Kidney (tissue), 13 donors: ENCODE measurements at regions not wholly inside any gene's neighbourhood (a gene's known extent, or its start where the extent isn't known, plus 50 kb on each side); places are given as distances from the start of the nearest gene placed in this dataset.

Experiments
- DNase-seq, 5 donors: peaks; one replicate each; pipeline ENCODE4 v3.0.0-alpha.2; 2013 to 2020
- FAIRE-seq: peaks from 2 replicates; lab custom pipeline; 2012; peaks lifted over from hg19 to GRCh38; lab: Jason Lieb, UNC
- H3K27ac ChIP-seq, 2 donors: one replicate each; pipeline ENCODE4 v1.7.0; 2013; ENCODE audit warnings: low read depth in 2 of 2, low read length in 2 of 2, inconsistent platforms in 1 of 2
- H3K27me3 ChIP-seq: one replicate; pipeline ENCODE4 v1.7.1; 2013; ENCODE audit warnings: low read length, inconsistent platforms; ENCODE audit not compliant: control insufficient read depth, insufficient read depth
- H3K36me3 ChIP-seq, 3 donors: one replicate each; pipeline versions ENCODE4 v1.7.0 to v1.7.1; 2013; ENCODE audit warnings: low read length in 3 of 3, control low read depth in 1 of 3, inconsistent platforms in 1 of 3; ENCODE audit not compliant: insufficient read depth in 3 of 3, control insufficient read depth in 2 of 3
- H3K4me1 ChIP-seq, 3 donors: one replicate each; pipeline versions ENCODE4 v1.7.0 to v1.7.1; 2013; ENCODE audit warnings: low read length in 3 of 3, inconsistent platforms in 1 of 3, low read depth in 1 of 3; ENCODE audit not compliant: control insufficient read depth in 2 of 3, insufficient read depth in 2 of 3
- H3K4me3 ChIP-seq, 3 donors: one replicate each; pipeline versions ENCODE4 v1.7.0 to v1.8.1; 2013; ENCODE audit warnings: low read length in 3 of 3, control low read depth in 1 of 3, inconsistent platforms in 1 of 3
- H3K9ac ChIP-seq, 3 donors: one replicate each; pipeline versions ENCODE4 v1.7.0 to v1.7.1; 2013; ENCODE audit warnings: low read length in 3 of 3, control low read depth in 1 of 3, inconsistent platforms in 1 of 3
- H3K9me3 ChIP-seq, 3 donors: one replicate each; pipeline versions ENCODE4 v1.7.0 to v1.7.1; 2013; ENCODE audit warnings: low read length in 3 of 3, control low read depth in 1 of 3, inconsistent platforms in 1 of 3; ENCODE audit not compliant: control insufficient read depth in 2 of 3, insufficient read depth in 1 of 3
- intact Hi-C: fragments of 100-400 bp; cut with DNase I; formaldehyde crosslinking; loops from one replicate; pipeline ENCODE4 v1.11.1; 2022
- TF ChIP-seq, protein P1 (sequence below): IDR thresholded peaks from 3 replicates; pipeline ENCODE4 v1.5.1; 2012; ENCODE audit warnings: mild to moderate bottlenecking, moderate library complexity, borderline replicate concordance; ENCODE audit not compliant: insufficient read depth; ENCODE audit errors: extremely low read depth
- donor health status: control.
- donor health status: control.
- donor health status: control.
- donor health status: control.
- donor health status: control.
- donor health status: DM: yes; HTN: yes; CAD: no.
- donor health status: Normal renal cell carcinoma (clear cell type).

DNA sequence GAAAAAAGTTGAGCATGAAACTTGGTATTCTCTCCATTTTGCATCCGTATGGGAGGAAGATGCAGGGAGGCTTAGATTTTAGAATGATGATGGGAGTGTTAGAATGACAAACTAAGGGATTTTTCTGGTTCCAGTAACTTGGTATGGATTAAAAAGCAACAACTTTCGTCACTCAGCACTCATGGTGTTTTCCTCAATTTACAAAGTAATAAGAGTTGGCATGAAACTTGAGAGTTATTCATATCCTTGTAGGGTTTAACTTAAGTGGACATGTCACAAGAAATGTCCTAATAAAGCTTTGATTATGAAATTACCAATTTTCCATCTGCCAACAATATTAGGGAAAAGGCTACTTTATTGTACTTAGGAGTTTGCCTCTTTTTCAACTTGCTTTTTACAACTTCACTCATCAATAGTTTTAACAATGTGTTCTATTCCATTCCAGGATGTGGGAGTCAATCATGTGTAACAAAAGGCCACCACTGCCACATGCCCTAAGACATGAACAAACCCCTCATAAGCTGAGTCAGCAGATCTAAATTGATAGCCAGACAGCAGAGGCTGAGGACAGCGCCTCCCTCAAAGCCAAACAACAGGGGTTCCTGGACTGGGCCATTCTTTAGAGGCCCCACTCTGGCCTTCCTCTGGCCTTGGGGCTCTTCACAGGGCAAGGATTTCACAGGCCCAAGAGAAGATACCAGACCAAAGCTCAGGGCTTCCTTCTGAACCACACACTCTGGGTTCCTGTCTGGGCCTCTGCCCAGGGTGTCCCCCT lies 265.8 kb downstream of the TNS1 start:
- peak in 2 of 5 donors; percentile 38 to 39 for DNase-seq

DNA sequence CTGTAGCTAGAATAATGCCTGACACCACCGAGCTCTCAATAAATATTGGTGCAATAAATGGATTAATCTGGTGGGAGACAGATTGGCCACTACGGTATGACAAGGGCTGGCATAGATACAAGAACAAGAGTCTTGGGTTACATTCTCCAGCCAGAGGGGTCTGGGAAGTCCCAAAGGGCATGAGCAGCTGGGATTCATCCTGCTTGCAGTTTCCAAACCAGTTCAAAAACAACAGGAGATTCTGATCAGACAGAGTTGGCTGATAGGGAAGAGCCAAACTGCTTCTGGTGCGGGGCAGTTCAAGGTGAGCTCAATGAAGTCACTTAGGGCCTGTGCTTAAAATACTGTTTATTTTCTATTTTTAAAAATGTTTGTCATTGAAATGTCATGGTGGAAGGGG lies 266.9 kb downstream of the TNS1 start:
- no peak overlapping the region for H3K27ac ChIP-seq
- intact Hi-C loops, result no loop called here
- H3K9ac ChIP-seq, result no peak overlapping the region
- H3K4me1 ChIP-seq, result peaks cover 0 to 11% (median 0%) of the 10 kb centered on the region in 3 donors
- DNase-seq, result peak in 1 of 5 donors; percentile 48
- H3K36me3 ChIP-seq, result peaks cover 0 to 7% (median 5%) of the 10 kb centered on the region in 3 donors
- H3K27me3 ChIP-seq, result no peaks in the 10 kb centered on the region
- TF ChIP-seq, protein P1, sequence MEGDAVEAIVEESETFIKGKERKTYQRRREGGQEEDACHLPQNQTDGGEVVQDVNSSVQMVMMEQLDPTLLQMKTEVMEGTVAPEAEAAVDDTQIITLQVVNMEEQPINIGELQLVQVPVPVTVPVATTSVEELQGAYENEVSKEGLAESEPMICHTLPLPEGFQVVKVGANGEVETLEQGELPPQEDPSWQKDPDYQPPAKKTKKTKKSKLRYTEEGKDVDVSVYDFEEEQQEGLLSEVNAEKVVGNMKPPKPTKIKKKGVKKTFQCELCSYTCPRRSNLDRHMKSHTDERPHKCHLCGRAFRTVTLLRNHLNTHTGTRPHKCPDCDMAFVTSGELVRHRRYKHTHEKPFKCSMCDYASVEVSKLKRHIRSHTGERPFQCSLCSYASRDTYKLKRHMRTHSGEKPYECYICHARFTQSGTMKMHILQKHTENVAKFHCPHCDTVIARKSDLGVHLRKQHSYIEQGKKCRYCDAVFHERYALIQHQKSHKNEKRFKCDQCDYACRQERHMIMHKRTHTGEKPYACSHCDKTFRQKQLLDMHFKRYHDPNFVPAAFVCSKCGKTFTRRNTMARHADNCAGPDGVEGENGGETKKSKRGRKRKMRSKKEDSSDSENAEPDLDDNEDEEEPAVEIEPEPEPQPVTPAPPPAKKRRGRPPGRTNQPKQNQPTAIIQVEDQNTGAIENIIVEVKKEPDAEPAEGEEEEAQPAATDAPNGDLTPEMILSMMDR, result no peak
- no peak overlapping the region for H3K4me3 ChIP-seq
- no peaks in the 10 kb centered on the region for H3K9me3 ChIP-seq
- no peak for FAIRE-seq

More for the DNA sequence above, 265.8 kb downstream of the TNS1 start:
- Histone ChIP-seq H3K9me3 (no peaks in the 10 kb centered on the region), H3K27me3 (no peaks in the 10 kb centered on the region), H3K4me3 (no peak overlapping the region), H3K27ac (no peak overlapping the region), H3K36me3 (peaks cover 0 to 8% (median 7%) of the 10 kb centered on the region in 3 donors), H3K4me1 (peaks cover 0 to 11% (median 0%) of the 10 kb centered on the region in 3 donors), H3K9ac (no peak overlapping the region)
- no peak for FAIRE-seq
- TF ChIP-seq, protein P1, result no peak
- intact Hi-C loops, result no loop called here

DNA sequence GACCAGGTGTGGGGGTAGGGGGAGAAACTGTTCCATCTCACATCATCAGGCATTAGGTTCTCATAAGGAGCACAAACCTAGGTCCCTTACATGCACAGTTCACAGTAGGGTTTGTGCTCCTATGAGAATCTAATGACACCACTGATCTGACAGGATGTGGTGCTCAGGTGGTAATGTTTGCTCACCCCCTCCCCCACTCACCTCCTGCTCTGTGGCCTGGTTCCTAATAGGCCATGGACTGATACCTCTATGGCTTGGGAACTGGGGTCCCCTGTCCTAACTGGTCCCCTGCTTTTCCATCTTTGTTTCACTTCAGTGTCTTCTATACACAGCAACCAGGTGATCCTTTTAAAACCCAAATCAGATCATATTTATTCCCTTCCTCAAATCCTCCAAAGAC lies 267.8 kb downstream of the TNS1 start:
- Histone ChIP-seq H3K27ac (no peak overlapping the region), H3K4me3 (no peak overlapping the region), H3K9me3 (no peaks in the 10 kb centered on the region), H3K36me3 (peaks cover 0 to 7% (median 5%) of the 10 kb centered on the region in 3 donors), H3K9ac (no peak overlapping the region), H3K27me3 (no peaks in the 10 kb centered on the region), H3K4me1 (peaks cover 0 to 11% (median 0%) of the 10 kb centered on the region in 3 donors)
- no peak for DNase-seq
- intact Hi-C loops, result no loop called here
- TF ChIP-seq, protein P1, result no peak
- no peak for FAIRE-seq
